H1 (cell line): ENCODE measurements at regions not wholly inside any gene's neighbourhood (a gene's known extent, or its start where the extent isn't known, plus 50 kb on each side); places are given as distances from the start of the nearest gene placed in this dataset.

Source experiments
- CTCF ChIA-PET: fragments of 300-600 bp; sonication (Branson Sonifier 250); formaldehyde crosslinking; loops from one replicate; lab custom pipeline; 2021; ENCODE audit not compliant: partially characterized antibody; lab: Charles Lee
- POLR2A ChIA-PET: fragments of 300-600 bp; sonication (Branson Sonifier 250); formaldehyde crosslinking; loops from one replicate; lab custom pipeline; 2021; ENCODE audit warnings: inconsistent platforms; ENCODE audit not compliant: partially characterized antibody; lab: Charles Lee
- DNase-seq, 2 experiments: peaks; one replicate each; pipeline versions ENCODE4 v3.0.0 to v3.0.0-alpha.2; 2010 to 2022; ENCODE audit warnings: low spot score in 2 of 2, low read depth in 1 of 2, mixed read lengths in 1 of 2
- FAIRE-seq: peaks from 2 replicates; lab custom pipeline; 2011; peaks lifted over from hg19 to GRCh38; lab: Jason Lieb, UNC
- H2AFZ ChIP-seq: 2 replicates; pipeline ENCODE4 v1.8.1; 2012; ENCODE audit warnings: low read length, inconsistent platforms
- H2AK5ac ChIP-seq: 2 replicates; pipeline ENCODE4 v1.6.1; 2013; ENCODE audit warnings: low read depth, low read length
- H2BK120ac ChIP-seq: replicated peaks from 2 replicates; pipeline ENCODE3; 2013; ENCODE audit warnings: low read depth, low read length, inconsistent platforms
- H2BK12ac ChIP-seq: 2 replicates; pipeline ENCODE4 v1.6.1; 2013; ENCODE audit warnings: low read depth, low read length
- H2BK15ac ChIP-seq: 2 replicates; pipeline ENCODE4 v1.6.1; 2013; ENCODE audit warnings: low read length
- H2BK20ac ChIP-seq: 2 replicates; pipeline ENCODE4 v1.6.1; 2013; ENCODE audit warnings: low read length
- H2BK5ac ChIP-seq: 2 replicates; pipeline ENCODE4 v1.6.1; 2013; ENCODE audit warnings: low read depth, low read length
- H3K14ac ChIP-seq: 2 replicates; pipeline ENCODE4 v1.6.1; 2013; ENCODE audit warnings: inconsistent platforms; ENCODE audit not compliant: insufficient read length
- H3K18ac ChIP-seq: 2 replicates; pipeline ENCODE4 v1.6.1; 2013; ENCODE audit warnings: low read length; ENCODE audit errors: extremely low read depth
- H3K23ac ChIP-seq: 2 replicates; pipeline ENCODE4 v1.6.1; 2013; ENCODE audit warnings: inconsistent platforms; ENCODE audit not compliant: insufficient read length
- H3K23me2 ChIP-seq: 2 replicates; pipeline ENCODE4 v1.6.1; 2013; ENCODE audit warnings: low read depth, low read length
- H3K27ac ChIP-seq: 2 replicates; pipeline ENCODE4 v1.6.1; 2011; ENCODE audit warnings: low read depth, low read length, inconsistent platforms
- H3K27me3 ChIP-seq, 4 experiments: replicated peaks in 1 of 4; 1 replicate in 1 of 4; 2 replicates in 3 of 4; pipeline versions ENCODE4 v1.6.1 to v1.8.1; 2011 to 2013; ENCODE audit warnings: low read length in 3 of 4, mild to moderate bottlenecking in 3 of 4, inconsistent platforms in 2 of 4, mixed read lengths in 2 of 4, moderate library complexity in 1 of 4; ENCODE audit not compliant: control insufficient read depth in 3 of 4, insufficient read depth in 3 of 4; ENCODE audit errors: extremely low read depth in 1 of 4
- H3K36me3 ChIP-seq, 4 experiments: 2 replicates each; pipeline versions ENCODE4 v1.6.1 to v1.8.1; 2011 to 2013; ENCODE audit warnings: mild to moderate bottlenecking in 4 of 4, low read length in 3 of 4, moderate library complexity in 2 of 4, control low read depth in 1 of 4, inconsistent platforms in 1 of 4; ENCODE audit not compliant: insufficient read depth in 4 of 4, control insufficient read depth in 2 of 4
- H3K4ac ChIP-seq: replicated peaks from 2 replicates; pipeline ENCODE3; 2013; ENCODE audit warnings: low read length, low read depth, mixed read lengths, inconsistent platforms; ENCODE audit not compliant: insufficient read length
- H3K4me1 ChIP-seq, 4 experiments: replicated peaks in 1 of 4; 1 replicate in 1 of 4; 2 replicates in 3 of 4; pipeline versions ENCODE4 v1.6.1 to v1.8.1; 2011 to 2013; ENCODE audit warnings: low read length in 3 of 4, inconsistent platforms in 2 of 4, mixed read lengths in 1 of 4; ENCODE audit not compliant: insufficient read depth in 4 of 4, control insufficient read depth in 3 of 4
- H3K4me2 ChIP-seq, 2 experiments: 2 replicates each; pipeline versions ENCODE4 v1.6.1 to v1.8.1; 2011 to 2013; ENCODE audit warnings: low read depth in 2 of 2, low read length in 2 of 2, control low read depth in 1 of 2, inconsistent platforms in 1 of 2, mild to moderate bottlenecking in 1 of 2; ENCODE audit not compliant: insufficient read depth in 1 of 2
- H3K4me3 ChIP-seq, 4 experiments: fragments of 200-600, 300-600 bp in 1 of 4; sonication (generic), shearing (Covaris generic), sonication (Bioruptor Twin) in 1 of 4; 2 replicates each; pipeline versions ENCODE4 v1.5.1 to v1.8.1; 2011 to 2016; ENCODE audit warnings: low read length in 4 of 4, low read depth in 3 of 4, control low read depth in 2 of 4, inconsistent platforms in 2 of 4, mild to moderate bottlenecking in 2 of 4, mixed read lengths in 1 of 4, moderate library complexity in 1 of 4; ENCODE audit not compliant: insufficient read depth in 2 of 4; ENCODE audit errors: extremely low read depth in 1 of 4
- H3K56ac ChIP-seq: replicated peaks from 2 replicates; pipeline ENCODE3; 2013; ENCODE audit warnings: low read depth, mild to moderate bottlenecking, mixed read lengths, low read length, inconsistent platforms; ENCODE audit not compliant: insufficient read length
- H3K79me1 ChIP-seq: 2 replicates; pipeline ENCODE4 v1.6.1; 2013; ENCODE audit warnings: low read depth, low read length, control low read depth
- H3K79me2 ChIP-seq, 2 experiments: 2 replicates each; pipeline versions ENCODE4 v1.6.1 to v1.8.1; 2012 to 2013; ENCODE audit warnings: low read length in 2 of 2, mild to moderate bottlenecking in 2 of 2, inconsistent platforms in 1 of 2; ENCODE audit not compliant: insufficient read depth in 2 of 2, control insufficient read depth in 1 of 2
- H3K9ac ChIP-seq, 4 experiments: replicated peaks in 1 of 4; 1 replicate in 1 of 4; 2 replicates in 3 of 4; pipeline versions ENCODE4 v1.6.1 to v1.8.1; 2011 to 2013; ENCODE audit warnings: low read depth in 3 of 4, low read length in 3 of 4, control low read depth in 2 of 4, mild to moderate bottlenecking in 2 of 4, moderate library complexity in 2 of 4, inconsistent platforms in 1 of 4; ENCODE audit errors: extremely low read depth in 1 of 4
- H3K9me3 ChIP-seq, 2 experiments: 2 replicates each; pipeline versions ENCODE4 v1.6.1 to v1.8.1; 2012 to 2013; ENCODE audit warnings: mild to moderate bottlenecking in 2 of 2, moderate library complexity in 2 of 2, control low read depth in 1 of 2, inconsistent platforms in 1 of 2, low read depth in 1 of 2, low read length in 1 of 2, mixed read lengths in 1 of 2; ENCODE audit not compliant: insufficient read depth in 2 of 2
- H4K20me1 ChIP-seq, 2 experiments: replicated peaks in 1 of 2; 2 replicates each; pipeline versions ENCODE3 to v1.8.1; 2011 to 2013; ENCODE audit warnings: inconsistent platforms in 2 of 2, low read length in 2 of 2, mild to moderate bottlenecking in 1 of 2; ENCODE audit not compliant: insufficient read depth in 2 of 2, control insufficient read depth in 1 of 2
- H4K5ac ChIP-seq: 2 replicates; pipeline ENCODE4 v1.6.1; 2013; ENCODE audit warnings: low read length, low read depth, mixed read lengths, inconsistent platforms; ENCODE audit not compliant: insufficient read length
- H4K8ac ChIP-seq: 2 replicates; pipeline ENCODE4 v1.8.0; 2013; ENCODE audit warnings: mild to moderate bottlenecking, moderate library complexity, low read length, inconsistent platforms; ENCODE audit not compliant: insufficient read depth; ENCODE audit errors: extremely low read depth
- H4K91ac ChIP-seq: replicated peaks from 2 replicates; pipeline ENCODE3; 2013; ENCODE audit warnings: low read length, mixed read lengths, inconsistent platforms; ENCODE audit not compliant: insufficient read length
- ASH2L ChIP-seq: fragments of 200-600, 300-600 bp; sonication (generic); IDR thresholded peaks from one replicate; pipeline ENCODE4 v1.7.1; 2017; ENCODE audit warnings: low read length
- ATF2 ChIP-seq: IDR thresholded peaks from 2 replicates; pipeline ENCODE4 v1.6.1; 2012; ENCODE audit warnings: low read length, inconsistent platforms
- CHD1 ChIP-seq: IDR thresholded peaks from 2 replicates; pipeline ENCODE4 v1.6.1; 2012; ENCODE audit warnings: low read depth, low read length, improper control_type of control experiment
- FOSL1 ChIP-seq: IDR thresholded peaks from 2 replicates; pipeline ENCODE4 v1.6.1; 2011; ENCODE audit warnings: mild to moderate bottlenecking, low read depth, low read length, moderate library complexity; ENCODE audit not compliant: insufficient read depth
- HDAC2 ChIP-seq, 2 experiments: fragments of 300-600 bp in 1 of 2; sonication (generic) in 1 of 2; IDR thresholded peaks; 2 replicates each; pipeline ENCODE4 v1.6.1; 2011 to 2012; ENCODE audit warnings: low read depth in 2 of 2, low read length in 2 of 2, mild to moderate bottlenecking in 2 of 2, moderate library complexity in 2 of 2, borderline replicate concordance in 1 of 2, inconsistent platforms in 1 of 2
- JUND ChIP-seq: IDR thresholded peaks from 2 replicates; pipeline ENCODE4 v1.6.1; 2011; ENCODE audit warnings: mild to moderate bottlenecking, improper control_type of control experiment, low read length
- KDM5A ChIP-seq: fragments of 200-600 bp; IDR thresholded peaks from 2 replicates; pipeline ENCODE4 v1.7.1; 2012; ENCODE audit warnings: mild to moderate bottlenecking, low read length, inconsistent platforms, mixed read lengths
- PHF8 ChIP-seq: fragments of 200-600 bp; sonication (generic); conservative IDR thresholded peaks from 2 replicates; pipeline ENCODE4 v1.7.1; 2012; ENCODE audit warnings: low read depth, mild to moderate bottlenecking, inconsistent platforms, low read length, moderate library complexity
- POLR2AphosphoS5 ChIP-seq: IDR thresholded peaks from 2 replicates; pipeline ENCODE4 v1.6.1; 2011; ENCODE audit warnings: low read depth, low read length
- RAD21 ChIP-seq, 2 experiments: IDR thresholded peaks in 1 of 2; conservative IDR thresholded peaks in 1 of 2; 2 replicates each; pipeline ENCODE4 v1.6.1; 2011; ENCODE audit warnings: low read depth in 2 of 2, low read length in 2 of 2, improper control_type of control experiment in 1 of 2, inconsistent platforms in 1 of 2, mild to moderate bottlenecking in 1 of 2, moderate library complexity in 1 of 2
- SP1 ChIP-seq: IDR thresholded peaks from 2 replicates; pipeline ENCODE4 v1.6.1; 2011; ENCODE audit warnings: low read depth, low read length
- TAF7 ChIP-seq: optimal IDR thresholded peaks from 2 replicates; pipeline ENCODE3; 2011; ENCODE audit warnings: low read depth, mild to moderate bottlenecking, inconsistent platforms, low read length, moderate library complexity, borderline replicate concordance
- TEAD4 ChIP-seq: IDR thresholded peaks from 2 replicates; pipeline ENCODE4 v1.6.1; 2012; ENCODE audit warnings: low read depth, low read length, inconsistent platforms, mixed read lengths
- WGBS, 2 experiments: shearing (Covaris generic) in 1 of 2; methylation state at CpG; one replicate each; pipeline versions ENCODE4 v1.1.6 to v1.1.7; 2013 to 2015; ENCODE audit warnings: low lambda C conversion rate in 2 of 2, mixed read lengths in 2 of 2, inconsistent platforms in 1 of 2, low coverage in 1 of 2, missing lambda C conversion rate in 1 of 2; ENCODE audit not compliant: insufficient replicate concordance in 2 of 2, insufficient coverage in 1 of 2, insufficient read length in 1 of 2; ENCODE audit errors: extremely low coverage in 1 of 2, missing lambda C conversion rate in 1 of 2; 5-methylcytosine and 5-hydroxymethylcytosine counted together

- FAIRE-seq, result no peak
- H3K56ac ChIP-seq, result no peak overlapping the region
- H3K18ac ChIP-seq, result no peak overlapping the region
- H2AFZ ChIP-seq, result no peak overlapping the region
- 85% methylated on average over 2 of the region's 2 CpGs; no CpG with 5 or more reads in 1 of the 2 experiments for whole genome bisulfite sequencing, 2 experiments
- H3K9me3 ChIP-seq, result no peaks in the 10 kb centered on the region
- no peak overlapping the region for H2BK120ac ChIP-seq
- H2BK5ac ChIP-seq, result no peak overlapping the region
- CTCF ChIA-PET, result no interaction called here
- H3K4me1 ChIP-seq, result peaks cover 0 to 12% (median 5%) of the 10 kb centered on the region in 4 experiments; a peak in 4 of 7 replicates
- no peak overlapping the region for H3K27ac ChIP-seq
- H3K4me3 ChIP-seq, result no peak overlapping the region
- H2BK15ac ChIP-seq, result no peak overlapping the region
- H4K20me1 ChIP-seq, result no peaks in the 10 kb centered on the region
- H3K4ac ChIP-seq, result no peak overlapping the region
- no peak overlapping the region for H3K23ac ChIP-seq
- TF ChIP-seq POLR2AphosphoS5 (no peak), HDAC2 (IDR thresholded peaks at IDR 0.05; ENCODE audit: borderline replicate concordance in 1 of 2, low read depth in 2 of 2, low read length in 2 of 2) (no peak), CHD1 (no peak), PHF8 (no peak), ASH2L (no peak), JUND (no peak), RAD21 (IDR thresholded peaks at IDR 0.05 in 1 of 2, conservative IDR thresholded peaks at IDR 0.05 in 1 of 2; ENCODE audit: low read depth in 2 of 2, low read length in 2 of 2) (no peak), TEAD4 (no peak), ATF2 (no peak), FOSL1 (no peak), TAF7 (no peak), SP1 (no peak), KDM5A (no peak)
- TF ChIP-seq, all 59 proteins: peak for 0
- Histone ChIP-seq H4K5ac (no peak overlapping the region), H2AK5ac (no peak overlapping the region), H3K79me1 (no peaks in the 10 kb centered on the region), H4K91ac (no peak overlapping the region), H3K79me2 (no peaks in the 10 kb centered on the region), H3K14ac (no peak overlapping the region), H3K23me2 (no peaks in the 10 kb centered on the region), H4K8ac (no peak overlapping the region), H3K36me3 (no peaks in the 10 kb centered on the region), H2BK12ac (no peak overlapping the region), H3K9ac (no peak overlapping the region), H2BK20ac (no peak overlapping the region), H3K27me3 (no peaks in the 10 kb centered on the region), H3K4me2 (no peak overlapping the region)
- DNase-seq, result no peak
- POLR2A ChIA-PET, result no interaction called here
Measured at GRCh38 chr4:23332313-23332712, 557.5 kb downstream of the PPARGC1A start.
